ENCODE measurements at regions not wholly inside any gene's neighbourhood (a gene's known extent, or its start where the extent isn't known, plus 50 kb on each side); places are given as distances from the start of the nearest gene placed in this dataset.

- no peak overlapping the region for H2AFZ ChIP-seq (ENCODE audit: low read length)
Observed at GRCh38 chr5:36436306-36436705, 134.6 kb upstream of the RANBP3L start.

GRCh38 chr5:36438765-36439561 is 137.3 kb upstream of the RANBP3L start:
- Histone ChIP-seq H3K4me1 (ENCODE audit: insufficient read depth, low read length, poor library complexity, severe bottlenecking) (no peaks in the 10 kb centered on the region), H3K9me3 (ENCODE audit: low read length) (no peaks in the 10 kb centered on the region), H3K4me2 (ENCODE audit: low read length) (no peak overlapping the region), H3K36me3 (ENCODE audit: insufficient read depth, low read length) (no peaks in the 10 kb centered on the region), H3K4me3 (ENCODE audit: low read depth, low read length, poor library complexity, severe bottlenecking) (no peak overlapping the region), H3K9me2 (ENCODE audit: insufficient read depth, low read length) (no peaks in the 10 kb centered on the region), H3K79me2 (ENCODE audit: insufficient read depth, low read depth, low read length) (no peaks in the 10 kb centered on the region), H2AFZ (ENCODE audit: low read length) (no peak overlapping the region), H4K20me1 (ENCODE audit: insufficient read depth, low read length) (no peaks in the 10 kb centered on the region), H3K27ac (ENCODE audit: low read depth, low read length, poor library complexity, severe bottlenecking) (no peak overlapping the region)
- intact Hi-C loops (cut with micrococcal nuclease; ENCODE audit: unreplicated experiment), result no loop called here
- no peak for DNase-seq (ENCODE audit: low spot score)
- BruUV-seq (replicated peaks), result no TSS peak
- TF ChIP-seq CTCF (conservative IDR thresholded peaks at IDR 0.05; ENCODE audit: low read length) (no peak), EZH2phosphoT487 (IDR thresholded peaks at IDR 0.05; ENCODE audit: borderline replicate concordance, low read depth, low read length) (no peak)
- POLR2A ChIA-PET, result interaction anchor here (0.7 kb wide), 1 partner anchor 22 kb away, joined by 4 read pairs; no protein-coding TSS in a partner anchor
- CTCF ChIA-PET (ENCODE audit: unreplicated experiment), result no interaction called here

More at GRCh38 chr5:36436306-36436705, 134.6 kb upstream of the RANBP3L start:
- BruUV-seq (replicated peaks), result no TSS peak
- no peaks in the 10 kb centered on the region for H3K79me2 ChIP-seq (ENCODE audit: insufficient read depth, low read depth, low read length)
- no peak for DNase-seq (ENCODE audit: low spot score)
- H3K4me1 ChIP-seq (ENCODE audit: insufficient read depth, low read length, poor library complexity, severe bottlenecking), result no peaks in the 10 kb centered on the region
- H3K4me2 ChIP-seq (ENCODE audit: low read length), result no peak overlapping the region
- H3K9me3 ChIP-seq (ENCODE audit: low read length), result no peaks in the 10 kb centered on the region
- intact Hi-C loops (cut with micrococcal nuclease; ENCODE audit: unreplicated experiment), result no loop called here
- no peak for TF ChIP-seq CTCF (conservative IDR thresholded peaks at IDR 0.05; ENCODE audit: low read length)
- TF ChIP-seq EZH2phosphoT487 (IDR thresholded peaks at IDR 0.05; ENCODE audit: borderline replicate concordance, low read depth, low read length), result no peak
- H3K4me3 ChIP-seq (ENCODE audit: low read depth, low read length, poor library complexity, severe bottlenecking), result no peak overlapping the region
- ChIA-PET POLR2A (no interaction called here), CTCF (ENCODE audit: unreplicated experiment) (no interaction called here)
- H3K36me3 ChIP-seq (ENCODE audit: insufficient read depth, low read length), result no peaks in the 10 kb centered on the region
- no peaks in the 10 kb centered on the region for H4K20me1 ChIP-seq (ENCODE audit: insufficient read depth, low read length)
- no peak overlapping the region for H3K27ac ChIP-seq (ENCODE audit: low read depth, low read length, poor library complexity, severe bottlenecking)
- no peaks in the 10 kb centered on the region for H3K9me2 ChIP-seq (ENCODE audit: insufficient read depth, low read length)

- ChIA-PET POLR2A (no interaction called here), CTCF (ENCODE audit: unreplicated experiment) (no interaction called here)
- Histone ChIP-seq H4K20me1 (ENCODE audit: insufficient read depth, low read length) (no peaks in the 10 kb centered on the region), H3K4me2 (ENCODE audit: low read length) (no peak overlapping the region), H3K4me1 (ENCODE audit: insufficient read depth, low read length, poor library complexity, severe bottlenecking) (no peaks in the 10 kb centered on the region), H2AFZ (ENCODE audit: low read length) (no peak overlapping the region), H3K36me3 (ENCODE audit: insufficient read depth, low read length) (no peaks in the 10 kb centered on the region), H3K79me2 (ENCODE audit: insufficient read depth, low read depth, low read length) (no peaks in the 10 kb centered on the region), H3K4me3 (ENCODE audit: low read depth, low read length, poor library complexity, severe bottlenecking) (no peak overlapping the region), H3K9me3 (ENCODE audit: low read length) (no peaks in the 10 kb centered on the region), H3K9me2 (ENCODE audit: insufficient read depth, low read length) (no peaks in the 10 kb centered on the region), H3K27ac (ENCODE audit: low read depth, low read length, poor library complexity, severe bottlenecking) (no peak overlapping the region)
- intact Hi-C loops (cut with micrococcal nuclease; ENCODE audit: unreplicated experiment), result no loop called here
- no TSS peak for BruUV-seq (replicated peaks)
- TF ChIP-seq EZH2phosphoT487 (IDR thresholded peaks at IDR 0.05; ENCODE audit: borderline replicate concordance, low read depth, low read length) (no peak), CTCF (conservative IDR thresholded peaks at IDR 0.05; ENCODE audit: low read length) (no peak)
- no peak for DNase-seq (ENCODE audit: low spot score)
Observed at GRCh38 chr5:36440300-36440699, 138.6 kb upstream of the RANBP3L start.
